ENCODE measurements at regions not wholly inside any gene's neighbourhood (a gene's known extent, or its start where the extent isn't known, plus 50 kb on each side); places are given as distances from the start of the nearest gene placed in this dataset.

- TF ChIP-seq POLR2A (IDR thresholded peaks at IDR 0.05): no peak
- TF ChIP-seq CTCF (IDR thresholded peaks at IDR 0.05): no peak
Measured at GRCh38 chr9:26463837-26464236, 428.8 kb downstream of the CAAP1 start.
